Activated CD4-positive, CD25-positive, alpha-beta regulatory T cell treated with anti-CD3 and anti-CD28 coated beads, Interleukin-2, amount 50 U/mL, for 72 hours (primary cell): ENCODE measurements at regions not wholly inside any gene's neighbourhood (a gene's known extent, or its start where the extent isn't known, plus 50 kb on each side); places are given as distances from the start of the nearest gene placed in this dataset.
"Not testable (repeated sequence)": the region's sequence is repeated elsewhere in the genome, so short reads cannot be mapped to it uniquely, and the experiment has no call there.

ENCODE experiments used
- DNase-seq: peaks from one replicate; pipeline ENCODE4 v3.0.0; 2021

GRCh38 chr10:46095943-46096342, 49.9 kb upstream of the MSMB start:
- DNase-seq: not testable (repeated sequence)

GRCh38 chr10:46096446-46096845, 50.4 kb upstream of the MSMB start:
- no peak for DNase-seq

GRCh38 chr10:46096909-46097575, 51.0 kb upstream of the MSMB start:
- DNase-seq: no peak

GRCh38 chr10:46097576-46098317, 51.7 kb upstream of the MSMB start:
- DNase-seq: no peak

GRCh38 chr10:46098386-46098785, 52.3 kb upstream of the MSMB start:
- no peak for DNase-seq

- DNase-seq: not testable (repeated sequence)
Measured at GRCh38 chr10:46098925-46099324, 52.9 kb upstream of the MSMB start.

- no peak for DNase-seq
Measured at GRCh38 chr10:46104071-46104585, 58.1 kb upstream of the MSMB start.

GRCh38 chr10:46105416-46105815, 59.3 kb upstream of the MSMB start:
- not testable (repeated sequence) for DNase-seq

GRCh38 chr10:46105856-46106409, 59.9 kb upstream of the MSMB start:
- DNase-seq: peak; percentile 34

GRCh38 chr10:46106410-46107255, 60.6 kb upstream of the MSMB start:
- DNase-seq: peak; percentile 60

GRCh38 chr10:46108158-46108499, 62.1 kb upstream of the MSMB start:
- not testable (repeated sequence) for DNase-seq

GRCh38 chr10:46154271-46154670, 108.2 kb upstream of the MSMB start:
- DNase-seq: not testable (repeated sequence)

- not testable (repeated sequence) for DNase-seq
Measured at GRCh38 chr10:46154683-46155082, 108.6 kb upstream of the MSMB start.

- not testable (repeated sequence) for DNase-seq
Measured at GRCh38 chr10:46156866-46157265, 110.8 kb upstream of the MSMB start.

- no peak for DNase-seq
Measured at GRCh38 chr10:46169736-46170135, 117.1 kb upstream of the ANTXRL start.

- DNase-seq: no peak
Measured at GRCh38 chr10:46170789-46171188, 116.0 kb upstream of the ANTXRL start.

- no peak for DNase-seq
Measured at GRCh38 chr10:46171661-46172060, 115.1 kb upstream of the ANTXRL start.

GRCh38 chr10:46175296-46175695, 111.5 kb upstream of the ANTXRL start:
- no peak for DNase-seq

GRCh38 chr10:46175831-46176230, 111.0 kb upstream of the ANTXRL start:
- no peak for DNase-seq

GRCh38 chr10:46187431-46187830, 99.4 kb upstream of the ANTXRL start:
- not testable (repeated sequence) for DNase-seq

- DNase-seq: no peak
Measured at GRCh38 chr10:46197050-46197449, 89.7 kb upstream of the ANTXRL start.

GRCh38 chr10:46198516-46198915, 88.3 kb upstream of the ANTXRL start:
- no peak for DNase-seq

- DNase-seq: not testable (repeated sequence)
Measured at GRCh38 chr10:46202405-46202804, 84.4 kb upstream of the ANTXRL start.
